ENCODE measurements at regions not wholly inside any gene's neighbourhood (a gene's known extent, or its start where the extent isn't known, plus 50 kb on each side); places are given as distances from the start of the nearest gene placed in this dataset.
"Not testable (repeated sequence)": the region's sequence is repeated elsewhere in the genome, so short reads cannot be mapped to it uniquely, and the experiment has no call there.

- TF ChIP-seq ESRRA (CRISPR knock-in tag; IDR thresholded peaks at IDR 0.05; ENCODE audit: low read depth); POLR2A (IDR thresholded peaks at IDR 0.05; ENCODE audit: insufficient read depth in 1 of 2, low read depth in 2 of 2, low read length in 2 of 2); MIXL1 (CRISPR knock-in tag; IDR thresholded peaks at IDR 0.05); HNRNPL (IDR thresholded peaks at IDR 0.05; ENCODE audit: low read depth, low read length); ZFYVE20 (CRISPR knock-in tag; IDR thresholded peaks at IDR 0.05; ENCODE audit: borderline replicate concordance, low read depth); EZH2 (conservative IDR thresholded peaks at IDR 0.05; ENCODE audit: low read depth, low read length); CTCF (CRISPR knock-in tag; IDR thresholded peaks at IDR 0.05); CCDC6 (CRISPR knock-in tag; IDR thresholded peaks at IDR 0.05); KLF16 (CRISPR knock-in tag; IDR thresholded peaks at IDR 0.05): not testable (repeated sequence)
Observed at GRCh38 chr6:121685806-121686205, 250.4 kb downstream of the GJA1 start.
